Stimulated activated effector memory CD8-positive, alpha-beta T cell treated with anti-CD3 and anti-CD28 coated beads, Interleukin-12 subunit alpha, Interleukin-12 subunit beta, amount 100 ng/mL, for 72 hours (primary cell): ENCODE measurements at regions not wholly inside any gene's neighbourhood (a gene's known extent, or its start where the extent isn't known, plus 50 kb on each side); places are given as distances from the start of the nearest gene placed in this dataset.

ENCODE experiments used
- ATAC-seq: fragments of 150-1000 bp; cut with Tn5 transposase; 2 replicates; pipeline ENCODE4 v1.10.0; 2021
- DNase-seq, 2 donors: peaks; one replicate each; pipeline ENCODE4 v3.0.0; 2021 to 2022; ENCODE audit warnings: low spot score in 2 of 2
- H3K27ac Mint-ChIP-seq: one replicate; pipeline ENCODE4 v1.8.0; 2022; ENCODE audit warnings: mild to moderate bottlenecking, mixed read lengths
- H3K36me3 Mint-ChIP-seq: one replicate; pipeline ENCODE4 v1.8.0; 2022; ENCODE audit warnings: mild to moderate bottlenecking, mixed read lengths
- H3K4me1 Mint-ChIP-seq: one replicate; pipeline ENCODE4 v1.8.0; 2022; ENCODE audit warnings: mixed read lengths
- H3K4me3 Mint-ChIP-seq: one replicate; pipeline ENCODE4 v1.8.0; 2022; ENCODE audit warnings: mild to moderate bottlenecking, mixed read lengths
- H3K9me3 Mint-ChIP-seq: one replicate; pipeline ENCODE4 v1.8.0; 2022; ENCODE audit warnings: mixed read lengths

DNA sequence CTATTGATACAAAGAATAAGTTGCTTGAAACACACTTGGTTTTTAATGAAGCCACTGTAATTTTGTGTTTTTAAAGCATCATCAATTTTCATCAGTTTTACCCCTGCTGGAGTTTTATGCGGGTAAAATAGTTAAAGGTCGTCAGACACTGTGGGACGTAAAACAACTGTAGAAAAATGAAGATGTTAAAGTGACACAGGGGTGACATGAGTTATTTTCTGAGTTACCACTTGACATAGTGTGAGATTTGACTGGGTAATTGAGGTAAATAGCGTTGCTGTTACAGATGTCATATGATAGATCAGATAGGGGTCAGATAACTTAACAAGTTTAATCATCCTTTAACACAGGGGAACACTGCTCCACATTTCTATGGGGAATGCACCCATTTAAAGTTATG is 297.6 kb downstream of the CHL1 start:
- Mint-ChIP-seq H3K27ac (no peak overlapping the region), H3K4me3 (no peak overlapping the region), H3K36me3 (no peaks in the 10 kb centered on the region), H3K9me3 (peaks cover 10% of the 10 kb centered on the region), H3K4me1 (no peaks in the 10 kb centered on the region)
- ATAC-seq = no peak
- no peak for DNase-seq

DNA sequence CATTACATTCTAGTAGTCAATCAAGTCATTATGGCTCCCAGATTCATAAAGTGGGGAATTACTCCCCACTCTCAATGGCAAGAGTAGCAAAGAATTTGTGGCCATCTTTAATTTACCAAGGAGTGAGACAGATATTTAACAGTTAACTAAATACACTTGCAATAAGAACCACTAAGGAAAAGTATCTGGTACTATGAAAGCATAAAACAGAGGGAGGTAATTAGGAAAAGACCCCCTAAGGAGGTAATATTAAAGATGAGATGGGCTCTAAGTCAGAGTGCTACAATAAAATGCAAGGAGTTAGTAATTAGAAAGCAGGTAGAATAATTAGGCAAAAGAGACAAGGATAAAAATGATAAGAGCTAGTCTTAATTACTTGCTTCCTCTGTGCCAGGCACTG is 301.9 kb downstream of the CHL1 start:
- DNase-seq = no peak
- Mint-ChIP-seq H3K4me1 (no peaks in the 10 kb centered on the region), H3K4me3 (no peak overlapping the region), H3K27ac (no peak overlapping the region), H3K9me3 (peaks cover 11% of the 10 kb centered on the region), H3K36me3 (no peaks in the 10 kb centered on the region)
- no peak for ATAC-seq

DNA sequence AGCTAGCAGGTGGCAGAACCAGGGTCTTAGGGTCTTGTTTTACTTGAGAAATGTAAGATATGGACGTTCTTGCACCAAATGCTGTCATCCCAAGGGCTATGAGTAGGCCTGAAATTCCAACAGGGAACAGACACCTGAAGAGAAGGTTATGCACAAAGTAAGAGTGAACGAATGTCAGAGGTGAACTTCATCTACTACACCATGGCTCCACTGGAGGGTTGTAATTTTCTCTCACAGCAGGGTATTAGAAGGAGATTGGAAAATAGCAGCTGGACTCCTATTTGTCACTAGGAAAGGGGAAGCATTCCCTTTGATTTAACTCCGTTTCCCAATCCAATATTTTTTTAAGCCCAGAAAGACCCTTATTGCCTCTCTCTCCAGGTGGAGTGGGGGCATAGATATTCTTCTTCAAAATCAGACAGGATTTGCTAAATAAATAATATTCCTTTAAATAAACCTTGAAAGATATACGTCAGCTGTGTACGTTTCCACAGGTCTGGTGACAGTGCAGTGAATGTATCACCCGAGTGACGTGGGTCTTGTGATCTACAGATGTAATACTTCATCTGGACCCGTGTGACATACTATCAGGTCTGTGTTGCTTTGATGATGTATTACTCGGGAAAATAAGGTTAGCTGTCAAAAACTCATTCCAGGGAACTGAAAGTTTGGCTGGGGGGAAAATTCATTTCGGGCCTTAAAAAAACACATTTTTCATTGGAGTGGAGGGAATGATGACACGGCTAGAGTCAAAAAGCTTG is 302.6 kb downstream of the CHL1 start:
- Mint-ChIP-seq H3K9me3 (peaks cover 13% of the 10 kb centered on the region), H3K36me3 (no peaks in the 10 kb centered on the region), H3K4me3 (no peak overlapping the region), H3K27ac (no peak overlapping the region), H3K4me1 (no peaks in the 10 kb centered on the region)
- no peak for ATAC-seq
- DNase-seq = no peak

DNA sequence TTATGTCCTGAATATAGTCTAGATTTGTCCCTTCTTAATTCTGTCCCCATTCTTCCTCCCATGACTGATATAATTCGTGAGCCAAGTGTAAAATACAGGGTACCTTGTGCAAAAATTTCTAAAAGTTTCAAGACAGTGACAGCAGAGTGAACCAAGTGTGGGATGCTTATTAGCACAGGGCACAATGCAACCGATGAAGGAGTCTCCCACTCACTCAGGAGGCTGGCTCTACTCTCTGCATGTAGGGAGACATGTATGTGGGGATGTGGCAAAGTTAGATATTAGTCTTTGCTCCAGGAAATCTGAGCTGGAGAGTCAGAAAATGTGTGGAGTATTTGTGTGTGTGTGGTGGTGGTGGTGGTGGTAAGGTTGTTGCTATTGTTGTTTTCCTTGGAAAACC is 305.9 kb downstream of the CHL1 start:
- H3K27ac Mint-ChIP-seq = no peak overlapping the region
- no peak overlapping the region for H3K4me3 Mint-ChIP-seq
- no peak for DNase-seq
- H3K9me3 Mint-ChIP-seq = peaks cover 10% of the 10 kb centered on the region
- ATAC-seq = no peak
- no peaks in the 10 kb centered on the region for H3K4me1 Mint-ChIP-seq
- H3K36me3 Mint-ChIP-seq = no peaks in the 10 kb centered on the region

DNA sequence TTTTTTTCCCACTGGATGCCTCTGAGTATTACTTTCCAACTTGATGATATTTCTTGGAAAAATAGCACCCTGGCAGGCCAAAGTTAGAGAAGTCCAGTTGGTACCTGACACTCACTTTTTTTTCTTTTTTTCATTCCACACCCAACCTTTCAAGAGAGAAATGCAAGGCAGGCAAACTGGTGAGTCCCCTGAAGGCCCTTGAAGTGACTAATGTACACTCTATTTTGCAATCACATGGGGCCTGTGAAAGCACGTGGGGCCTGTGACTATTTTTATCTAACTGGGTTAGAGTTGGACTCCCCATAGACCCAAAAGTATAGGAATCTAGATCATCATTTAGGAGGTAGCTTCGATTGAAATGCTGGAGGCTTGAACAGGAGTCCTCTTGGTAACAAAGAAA is 316.7 kb downstream of the CHL1 start:
- no peaks in the 10 kb centered on the region for H3K4me1 Mint-ChIP-seq
- H3K9me3 Mint-ChIP-seq = peaks cover 17% of the 10 kb centered on the region
- no peaks in the 10 kb centered on the region for H3K36me3 Mint-ChIP-seq
- no peak overlapping the region for H3K4me3 Mint-ChIP-seq
- H3K27ac Mint-ChIP-seq = no peak overlapping the region
- ATAC-seq = no peak
- DNase-seq = no peak

DNA sequence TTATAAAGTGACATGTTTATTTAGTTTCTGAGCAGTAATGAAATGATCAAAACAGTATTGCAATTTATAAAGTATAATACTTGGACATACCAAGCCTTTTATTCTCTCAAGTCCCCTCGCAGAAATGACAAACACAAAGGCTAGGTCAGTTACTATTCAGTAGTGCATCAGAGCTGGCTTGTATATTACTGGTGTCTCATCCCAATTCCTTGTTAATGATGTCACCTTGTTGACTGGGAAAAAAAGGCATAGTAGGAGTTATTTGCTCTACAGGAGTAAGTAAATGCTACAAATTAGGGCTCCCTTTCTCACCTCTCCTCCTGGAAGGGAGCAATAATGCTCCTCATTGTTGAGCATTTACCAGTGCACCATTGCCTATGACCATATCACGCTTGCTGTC is 317.6 kb downstream of the CHL1 start:
- H3K9me3 Mint-ChIP-seq = peaks cover 12% of the 10 kb centered on the region

DNA sequence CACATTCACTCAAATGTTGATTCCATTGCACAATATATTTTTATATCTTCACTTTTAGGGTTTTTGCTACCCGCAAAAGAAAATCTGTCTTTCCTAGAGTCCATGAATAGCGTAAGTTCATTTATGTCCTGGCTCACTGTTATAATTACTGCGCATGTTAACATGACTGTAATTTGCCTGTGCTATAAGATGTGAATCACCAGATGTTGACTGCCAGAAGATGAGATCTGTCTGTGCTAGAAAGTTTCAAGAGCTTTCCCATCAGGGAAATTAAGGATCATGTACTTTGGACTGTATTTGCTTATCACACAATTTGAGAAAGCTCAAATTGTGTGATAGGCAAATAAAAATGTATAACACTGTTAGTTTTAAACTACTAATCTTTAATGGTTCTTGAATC is 322.5 kb downstream of the CHL1 start:
- DNase-seq = no peak
- peaks cover 3% of the 10 kb centered on the region for H3K9me3 Mint-ChIP-seq
- H3K27ac Mint-ChIP-seq = no peak overlapping the region
- no peak for ATAC-seq
- no peaks in the 10 kb centered on the region for H3K36me3 Mint-ChIP-seq
- no peak overlapping the region for H3K4me3 Mint-ChIP-seq
- no peaks in the 10 kb centered on the region for H3K4me1 Mint-ChIP-seq

More for the DNA sequence above, 317.6 kb downstream of the CHL1 start:
- no peaks in the 10 kb centered on the region for H3K36me3 Mint-ChIP-seq
- DNase-seq (no peak), ATAC-seq (no peak)
- no peaks in the 10 kb centered on the region for H3K4me1 Mint-ChIP-seq
- H3K4me3 Mint-ChIP-seq = no peak overlapping the region
- no peak overlapping the region for H3K27ac Mint-ChIP-seq

DNA sequence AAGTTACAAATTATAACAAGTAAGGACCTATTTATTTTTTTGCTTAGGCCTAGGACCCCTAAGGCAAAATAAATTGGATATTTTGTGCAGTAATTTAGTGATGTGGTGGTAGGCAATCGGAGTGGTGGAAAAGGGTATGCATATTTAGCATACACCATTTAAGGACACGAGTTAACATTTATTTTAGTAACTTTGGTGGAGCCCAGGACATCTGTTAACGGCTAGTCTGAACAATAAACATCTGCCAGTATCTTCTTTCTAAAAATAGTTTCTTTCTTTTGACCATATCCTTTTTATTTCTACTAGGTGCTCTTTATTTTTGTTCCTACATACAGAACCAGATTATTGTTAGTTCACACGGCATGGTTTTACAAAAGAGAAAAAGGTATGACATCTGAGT is 326.3 kb downstream of the CHL1 start:
- ATAC-seq (no peak), DNase-seq (no peak)
- H3K4me3 Mint-ChIP-seq = no peak overlapping the region
- no peaks in the 10 kb centered on the region for H3K36me3 Mint-ChIP-seq
- peaks cover 8% of the 10 kb centered on the region for H3K9me3 Mint-ChIP-seq
- no peak overlapping the region for H3K27ac Mint-ChIP-seq
- H3K4me1 Mint-ChIP-seq = no peaks in the 10 kb centered on the region

DNA sequence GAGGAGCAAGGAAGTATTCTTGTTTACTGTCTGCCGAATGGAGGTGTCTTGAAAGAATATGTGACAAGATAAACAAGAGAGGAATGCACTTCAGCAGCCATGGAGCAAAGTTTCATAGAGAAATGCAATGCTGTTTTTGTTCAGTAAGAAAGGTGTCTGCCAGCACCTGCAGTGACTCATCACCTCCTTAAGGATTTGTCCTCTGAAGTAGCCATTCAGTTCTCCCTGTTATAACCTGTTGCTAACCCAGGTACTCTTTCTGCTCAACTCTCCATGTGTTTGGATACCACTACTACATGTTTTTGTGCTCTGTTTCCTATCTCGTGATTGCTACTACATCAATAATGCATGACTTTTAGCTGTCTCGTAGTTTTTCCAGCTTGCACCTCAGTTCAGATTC is 328.9 kb downstream of the CHL1 start:
- no peak for DNase-seq
- Mint-ChIP-seq H3K4me3 (no peak overlapping the region), H3K4me1 (no peaks in the 10 kb centered on the region), H3K9me3 (peaks cover 9% of the 10 kb centered on the region), H3K27ac (no peak overlapping the region), H3K36me3 (no peaks in the 10 kb centered on the region)
- no peak for ATAC-seq

DNA sequence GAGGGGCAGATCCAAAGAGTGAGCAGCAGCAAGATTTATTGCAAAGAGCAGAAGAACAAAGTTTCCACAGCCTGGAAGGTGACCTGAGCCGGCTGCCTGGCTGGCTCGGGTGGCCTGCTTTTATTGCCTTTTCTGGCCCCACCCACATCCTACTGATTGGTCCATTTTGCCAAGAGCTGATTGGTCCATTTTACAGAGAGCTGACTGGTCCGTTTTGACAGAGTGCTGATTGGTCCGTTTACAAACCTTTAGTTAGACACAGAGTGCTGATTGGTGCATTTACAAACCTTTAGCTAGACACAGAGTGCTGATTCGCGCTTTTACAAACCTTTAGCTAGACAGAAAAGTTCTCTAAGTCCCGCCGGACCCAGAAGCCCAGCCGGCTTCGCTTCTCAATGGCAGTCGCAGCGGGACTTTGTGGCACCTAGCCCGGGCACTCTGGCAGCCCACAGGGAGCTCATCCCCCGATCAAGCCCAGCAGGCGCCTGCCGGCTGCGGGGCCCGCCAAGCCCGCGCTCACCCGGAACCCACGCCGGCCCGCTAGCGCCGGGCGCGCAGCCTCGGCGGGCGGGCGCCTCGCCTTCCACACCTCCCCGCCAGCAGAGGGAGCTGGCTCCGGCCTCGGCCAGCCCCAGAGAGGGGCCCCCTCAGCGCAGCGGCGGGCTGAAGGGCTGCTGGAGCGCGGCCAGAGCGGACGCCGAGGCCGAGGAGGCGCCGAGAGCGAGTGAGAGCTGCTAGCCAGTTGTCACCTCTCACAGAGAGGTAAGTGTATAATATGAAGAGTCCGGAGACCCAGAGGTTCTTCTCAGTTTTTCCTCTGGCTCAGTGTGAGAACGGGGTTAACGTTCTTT is 339.2 kb downstream of the CHL1 start:
- Mint-ChIP-seq H3K4me1 (no peaks in the 10 kb centered on the region), H3K4me3 (no peak overlapping the region), H3K9me3 (peaks cover 14% of the 10 kb centered on the region), H3K36me3 (no peaks in the 10 kb centered on the region), H3K27ac (no peak overlapping the region)
- no peak for DNase-seq
- ATAC-seq = no peak

DNA sequence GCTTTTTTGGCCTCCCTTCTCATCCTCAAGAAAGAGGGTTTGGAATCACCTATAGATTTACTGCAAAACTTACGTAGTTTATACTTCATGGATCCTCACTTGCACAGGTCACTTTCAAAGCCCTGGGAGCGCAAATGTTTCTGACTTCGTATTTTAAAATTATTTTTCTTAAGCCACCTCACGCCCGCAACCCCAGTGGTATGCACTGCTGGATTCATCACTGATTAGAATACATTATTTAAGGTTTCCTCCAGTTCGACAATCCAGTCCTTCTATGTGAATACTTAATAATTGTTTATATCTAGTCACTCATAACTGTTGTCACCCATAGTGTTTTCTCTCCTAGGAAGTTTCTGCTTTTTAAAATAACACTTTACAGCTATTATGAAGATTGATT is 339.9 kb downstream of the CHL1 start:
- Mint-ChIP-seq H3K36me3 (no peaks in the 10 kb centered on the region), H3K9me3 (peaks cover 16% of the 10 kb centered on the region)

DNA sequence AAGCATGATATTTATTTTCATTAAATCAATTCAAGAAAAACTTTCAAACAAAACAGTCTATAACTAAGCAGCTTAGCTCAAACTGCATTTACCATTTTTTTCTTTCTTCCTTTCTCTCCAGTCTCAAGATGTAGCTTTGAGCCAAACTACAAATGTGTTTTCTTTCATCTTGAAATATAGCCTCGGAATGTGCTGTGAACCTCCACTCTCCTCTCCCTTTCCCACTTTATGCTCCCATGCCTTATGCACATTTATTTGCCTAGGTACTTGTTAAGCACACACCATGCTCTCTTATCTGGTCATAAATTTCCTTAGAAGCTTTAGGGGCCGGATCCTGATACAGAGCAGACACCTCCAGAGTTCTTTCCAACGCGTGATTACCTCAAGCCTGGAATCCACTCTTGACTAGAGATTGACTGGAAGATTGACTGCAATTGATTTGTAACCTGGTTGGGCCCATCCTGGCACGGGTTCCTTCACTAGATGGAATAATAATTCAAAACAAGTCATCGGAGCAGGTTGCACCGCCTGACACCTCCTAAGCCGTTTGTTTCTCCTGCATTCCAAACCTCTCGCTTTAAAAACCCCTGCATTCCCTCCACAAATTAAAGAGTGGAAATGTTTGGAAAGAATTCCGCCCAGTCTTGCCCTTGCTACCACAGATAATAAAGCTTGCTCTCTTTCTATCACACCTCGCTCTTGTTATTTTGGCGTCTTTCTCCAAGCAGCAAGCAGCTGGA is 344.7 kb downstream of the CHL1 start:
- ATAC-seq (no peak), DNase-seq (no peak)
- H3K27ac Mint-ChIP-seq = no peak overlapping the region
- no peaks in the 10 kb centered on the region for H3K4me1 Mint-ChIP-seq
- no peaks in the 10 kb centered on the region for H3K36me3 Mint-ChIP-seq
- H3K9me3 Mint-ChIP-seq = peaks cover 22% of the 10 kb centered on the region
- no peak overlapping the region for H3K4me3 Mint-ChIP-seq

More for the DNA sequence above, 339.9 kb downstream of the CHL1 start:
- no peaks in the 10 kb centered on the region for H3K4me1 Mint-ChIP-seq
- no peak for ATAC-seq
- H3K27ac Mint-ChIP-seq = no peak overlapping the region
- no peak for DNase-seq
- no peak overlapping the region for H3K4me3 Mint-ChIP-seq

DNA sequence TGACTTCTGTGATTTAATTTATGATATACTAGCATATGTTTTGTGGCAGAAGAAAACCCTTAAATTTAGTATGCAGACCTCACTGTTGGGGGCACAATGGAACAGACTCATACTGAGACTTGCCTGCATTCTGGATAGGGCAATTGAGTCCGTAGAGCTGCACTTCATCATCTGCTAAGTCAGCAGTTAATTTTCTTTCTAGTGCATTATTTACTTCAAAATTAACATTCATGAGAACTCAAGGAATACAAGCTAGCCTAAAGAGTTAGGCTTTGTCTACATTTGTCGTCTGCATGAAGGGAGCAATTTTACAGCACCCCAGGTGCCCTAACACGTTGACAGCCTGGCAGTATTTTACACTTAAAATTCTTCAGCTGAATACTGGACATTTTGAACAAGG is 345.5 kb downstream of the CHL1 start:
- no peaks in the 10 kb centered on the region for H3K4me1 Mint-ChIP-seq
- H3K4me3 Mint-ChIP-seq = no peak overlapping the region
- ATAC-seq = no peak
- no peak for DNase-seq
- H3K9me3 Mint-ChIP-seq = peaks cover 22% of the 10 kb centered on the region
- H3K27ac Mint-ChIP-seq = no peak overlapping the region
- no peaks in the 10 kb centered on the region for H3K36me3 Mint-ChIP-seq

DNA sequence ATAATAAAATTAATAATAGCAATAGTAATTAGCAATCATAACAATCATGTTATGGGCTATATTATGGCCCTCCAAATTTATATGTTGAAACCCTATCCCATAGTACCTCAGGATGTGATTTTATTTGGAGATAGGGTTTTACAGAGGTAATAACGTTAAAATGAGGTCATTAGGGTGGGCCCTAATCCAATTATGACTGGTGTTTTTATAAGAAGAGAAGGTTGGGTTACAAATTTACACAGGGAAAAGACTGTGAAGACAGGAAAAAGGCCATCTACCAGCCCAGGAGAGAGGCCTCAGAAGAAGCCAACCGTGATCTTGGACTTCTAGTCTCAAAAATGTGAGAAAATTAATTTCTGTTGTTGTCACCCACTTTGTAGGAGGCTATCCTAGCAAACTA is 353.1 kb downstream of the CHL1 start:
- H3K9me3 Mint-ChIP-seq = peaks cover 11% of the 10 kb centered on the region
- no peak for DNase-seq
- H3K4me1 Mint-ChIP-seq = no peaks in the 10 kb centered on the region
- H3K36me3 Mint-ChIP-seq = no peaks in the 10 kb centered on the region
- no peak overlapping the region for H3K27ac Mint-ChIP-seq
- H3K4me3 Mint-ChIP-seq = no peak overlapping the region
- ATAC-seq = no peak

DNA sequence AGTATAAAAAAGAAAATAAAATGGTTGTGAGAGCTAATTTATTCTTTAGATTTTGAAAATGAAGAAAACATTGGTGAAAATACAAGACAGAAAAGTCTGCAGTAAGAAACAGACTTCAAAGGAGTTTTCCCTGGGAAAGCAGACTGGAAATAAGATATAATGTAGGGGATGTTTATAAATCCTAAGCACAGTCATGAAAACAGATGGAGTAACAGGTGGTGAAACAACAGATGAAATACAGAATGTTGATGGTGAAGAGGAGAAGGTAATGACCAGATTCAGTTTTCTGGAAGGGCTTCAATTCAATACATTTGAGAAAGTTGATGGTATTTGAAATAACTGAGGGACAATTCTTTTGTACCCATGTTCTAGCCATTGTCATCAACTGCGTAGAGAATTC is 353.9 kb downstream of the CHL1 start:
- peaks cover 11% of the 10 kb centered on the region for H3K9me3 Mint-ChIP-seq
- no peak overlapping the region for H3K4me3 Mint-ChIP-seq
- no peak overlapping the region for H3K27ac Mint-ChIP-seq
- DNase-seq (no peak), ATAC-seq (no peak)
- H3K4me1 Mint-ChIP-seq = no peaks in the 10 kb centered on the region
- H3K36me3 Mint-ChIP-seq = no peaks in the 10 kb centered on the region
